Psoas muscle (tissue), 7 donors: ENCODE measurements at regions not wholly inside any gene's neighbourhood (a gene's known extent, or its start where the extent isn't known, plus 50 kb on each side); places are given as distances from the start of the nearest gene placed in this dataset.

Experiments used
- ATAC-seq, 4 donors: fragments of 200-7000 bp; cut with Tn5 transposase; one replicate each; pipeline ENCODE4 v1.9.1; 2020; ENCODE audit warnings: moderate library complexity in 3 of 4, mild to moderate bottlenecking in 2 of 4
- DNase-seq, 2 donors: peaks; one replicate each; pipeline ENCODE4 v3.0.0-alpha.2; 2020
- H3K27ac ChIP-seq: fragments of 200-600 bp; one replicate; pipeline ENCODE4 v1.8.0; 2022
- H3K27me3 ChIP-seq, 3 donors: fragments of 200-600 bp in 1 of 3; one replicate each; pipeline versions ENCODE4 v1.6.1 to v1.8.0; 2013 to 2022; ENCODE audit warnings: low read length in 2 of 3, mild to moderate bottlenecking in 2 of 3, moderate library complexity in 1 of 3; ENCODE audit not compliant: insufficient read depth in 3 of 3
- H3K36me3 ChIP-seq, 2 donors: fragments of 200-600 bp in 1 of 2; one replicate each; pipeline versions ENCODE4 v1.6.1 to v1.8.0; 2013 to 2022; ENCODE audit warnings: low read depth in 1 of 2, mild to moderate bottlenecking in 1 of 2, moderate library complexity in 1 of 2; ENCODE audit not compliant: insufficient read depth in 1 of 2
- H3K4me1 ChIP-seq: fragments of 200-600 bp; one replicate; pipeline ENCODE4 v1.8.0; 2022
- H3K4me3 ChIP-seq: fragments of 200-600 bp; one replicate; pipeline ENCODE4 v1.8.0; 2022; ENCODE audit warnings: mild to moderate bottlenecking
- H3K9me3 ChIP-seq: fragments of 200-600 bp; one replicate; pipeline ENCODE4 v1.8.0; 2022
- CTCF ChIP-seq: fragments of 200-600 bp; IDR thresholded peaks from one replicate; pipeline ENCODE4 v1.8.0; 2022; ENCODE audit warnings: antibody characterized with exemption
- WGBS, 3 donors: extraction: QIAGEN DNeasy Blood & Tissue Kit; methylation state at CpG; one replicate each; pipeline versions ENCODE4 v1.1.6 to v1.1.7; 2013; 5-methylcytosine and 5-hydroxymethylcytosine counted together
- intact Hi-C, 2 donors: fragments of 100-400 bp; cut with DNase I; formaldehyde crosslinking; loops; one replicate each; pipeline versions ENCODE4 v1.11.0 to v1.14.2; 2022
- donor health status: healthy with polysubstance abuse.
- donor health status: DM: no; HTN: no; CAD: no; lungs with moderate emphysema.
- donor health status: Bipolar disorder and iron deficiency.
- donor health status: healthy.
- donor health status: DM: yes; HTN: yes; CAD: no.
- donor health status: DM: no; HTN: no; CAD: no.
- donor health status: DM: yes; HTN: yes; CAD: no.

GRCh38 chr1:5491207-5491904 is 500.9 kb downstream of the NPHP4 start:
- intact Hi-C loops = no loop called here
- peaks cover 0 to 18% (median 4%) of the 10 kb centered on the region in 3 donors for H3K27me3 ChIP-seq
- H3K4me3 ChIP-seq = no peak overlapping the region
- no peak for ATAC-seq
- no peaks in the 10 kb centered on the region for H3K36me3 ChIP-seq
- H3K27ac ChIP-seq = no peak overlapping the region
- no peaks in the 10 kb centered on the region for H3K4me1 ChIP-seq
- H3K9me3 ChIP-seq = no peaks in the 10 kb centered on the region
- 64 to 75% (median 66%) methylated on average over 9 of the region's 9 CpGs for WGBS, 3 donors
- no peak for DNase-seq
- no peak for TF ChIP-seq CTCF

GRCh38 chr1:5490635-5491034 is 501.6 kb downstream of the NPHP4 start:
- intact Hi-C loops = no loop called here
- no peaks in the 10 kb centered on the region for H3K4me1 ChIP-seq
- no peak overlapping the region for H3K4me3 ChIP-seq
- peaks cover 0 to 15% (median 4%) of the 10 kb centered on the region in 3 donors for H3K27me3 ChIP-seq
- TF ChIP-seq CTCF = no peak
- no peak overlapping the region for H3K27ac ChIP-seq
- H3K9me3 ChIP-seq = no peaks in the 10 kb centered on the region
- ATAC-seq (no peak), DNase-seq (no peak)
- no peaks in the 10 kb centered on the region for H3K36me3 ChIP-seq
- 57 to 66% (median 62%) methylated on average over 12 of the region's 12 CpGs for WGBS, 3 donors

GRCh38 chr1:5488448-5488847 is 503.8 kb downstream of the NPHP4 start:
- DNase-seq (no peak), ATAC-seq (no peak)
- WGBS, 3 donors = 72 to 97% (median 79%) methylated on average over 1 of the region's 1 CpG
- Histone ChIP-seq H3K27ac (no peak overlapping the region), H3K4me1 (no peaks in the 10 kb centered on the region), H3K27me3 (peaks cover 0 to 15% (median 0%) of the 10 kb centered on the region in 3 donors), H3K36me3 (no peaks in the 10 kb centered on the region), H3K9me3 (no peaks in the 10 kb centered on the region), H3K4me3 (no peak overlapping the region)
- intact Hi-C loops = no loop called here
- no peak for TF ChIP-seq CTCF

GRCh38 chr1:5485968-5486696 is 506.1 kb downstream of the NPHP4 start:
- Histone ChIP-seq H3K4me1 (no peaks in the 10 kb centered on the region), H3K36me3 (no peaks in the 10 kb centered on the region), H3K9me3 (no peaks in the 10 kb centered on the region), H3K4me3 (no peak overlapping the region), H3K27ac (no peak overlapping the region), H3K27me3 (peaks cover 0 to 15% (median 5%) of the 10 kb centered on the region in 3 donors)
- intact Hi-C loops = no loop called here
- DNase-seq (no peak), ATAC-seq (no peak)
- TF ChIP-seq CTCF = no peak
- 39 to 60% (median 53%) methylated on average over 7 of the region's 7 CpGs for WGBS, 3 donors
